NCI-H2081 treated with DMSO at 0.1 percent for 48 hours (cell line): ENCODE measurements at regions not wholly inside any gene's neighbourhood (a gene's known extent, or its start where the extent isn't known, plus 50 kb on each side); places are given as distances from the start of the nearest gene placed in this dataset.

Source experiments
- DNase-seq: peaks from one replicate; lab custom pipeline; 2025; lab: John Stamatoyannopoulos, UW

GRCh38 chr11:43545610-43546009 lies 134.9 kb upstream of the HSD17B12 start:
- no peak for DNase-seq

DNA sequence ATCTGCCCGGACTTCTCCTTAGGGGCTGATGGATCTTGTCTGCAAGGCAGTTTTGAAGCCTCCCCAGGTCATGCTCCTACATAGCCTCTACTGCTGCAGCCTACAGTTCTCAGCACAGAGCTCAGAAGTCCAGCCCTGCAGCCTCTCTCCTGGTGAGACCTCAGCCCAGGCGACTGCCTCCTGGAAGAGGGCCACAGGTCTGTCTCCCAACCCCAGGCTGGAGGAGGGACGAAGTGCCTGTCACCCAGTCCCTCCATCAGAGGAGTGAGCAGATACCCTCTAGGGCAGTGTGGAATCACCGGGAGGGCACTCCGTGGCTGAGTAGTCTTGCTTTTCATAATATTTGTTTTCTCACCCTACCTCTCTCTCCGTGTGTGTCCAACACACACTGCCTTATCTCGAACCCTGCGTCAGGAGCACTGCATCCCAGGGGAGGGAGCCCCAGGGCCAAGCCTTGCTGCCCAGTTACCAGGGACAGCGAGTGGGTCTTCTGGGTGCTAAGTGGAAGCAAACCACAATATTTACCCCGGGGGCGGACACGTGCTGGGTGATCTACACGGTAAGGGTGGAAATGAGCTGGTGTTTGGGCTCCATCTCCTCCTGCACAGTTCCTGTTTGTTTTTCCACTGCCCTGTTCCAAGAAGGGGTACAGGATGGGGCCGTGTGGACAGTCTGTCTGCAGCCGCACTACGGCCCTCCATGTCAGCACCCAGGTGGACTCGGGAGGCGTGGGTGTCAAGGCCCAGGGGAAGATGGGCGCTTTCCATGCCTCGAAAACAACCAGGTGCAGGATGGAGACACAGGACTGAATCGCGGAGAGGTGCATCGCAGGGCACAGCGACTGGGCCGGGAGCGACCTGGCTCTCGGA lies 133.7 kb upstream of the HSD17B12 start:
- DNase-seq: no peak

DNA sequence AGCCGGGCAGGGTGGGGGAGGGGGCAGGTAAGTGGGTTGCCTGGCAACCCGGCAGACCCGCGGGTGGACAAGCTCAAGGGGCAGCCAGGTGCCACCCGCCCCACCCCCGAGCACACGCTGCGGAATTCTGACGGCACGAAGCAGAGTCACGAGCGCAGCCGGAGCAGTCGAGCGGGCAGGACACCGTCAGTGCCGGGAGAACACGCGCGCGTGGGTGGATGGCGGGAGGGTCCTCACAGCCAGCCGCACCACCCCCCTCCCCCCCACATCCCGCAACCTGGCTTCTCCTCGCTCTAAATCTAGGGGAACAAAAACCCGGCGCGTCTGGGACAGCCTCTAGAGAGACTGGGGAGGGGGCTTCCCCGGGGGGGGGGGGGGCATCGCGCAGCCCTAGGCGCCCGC lies 133.1 kb upstream of the HSD17B12 start:
- no peak for DNase-seq

GRCh38 chr11:43547889-43548381 lies 132.6 kb upstream of the HSD17B12 start:
- DNase-seq: no peak

- DNase-seq: no peak
Observed at GRCh38 chr11:43548916-43549315, 131.6 kb upstream of the HSD17B12 start.

GRCh38 chr11:43549624-43550023 lies 130.9 kb upstream of the HSD17B12 start:
- DNase-seq: no peak

DNA sequence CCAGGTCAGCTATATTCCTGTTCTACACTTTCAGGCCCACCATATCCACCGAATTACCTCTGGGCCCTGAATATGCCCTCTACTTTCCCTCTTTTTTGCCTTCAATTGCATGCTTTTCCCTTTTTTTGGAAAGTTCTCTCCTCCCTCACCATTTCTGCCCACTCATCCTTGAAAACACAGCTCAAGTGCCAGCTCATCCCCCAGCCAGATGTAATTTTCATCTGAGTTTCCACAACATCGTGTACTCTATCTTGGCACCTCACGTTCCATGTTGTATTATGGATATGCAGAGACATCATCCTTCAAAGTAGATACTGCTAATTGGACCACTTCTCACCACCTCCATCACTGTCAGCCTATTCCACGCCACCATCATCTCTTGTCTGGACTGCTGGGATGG lies 129.8 kb upstream of the HSD17B12 start:
- DNase-seq: no peak

DNA sequence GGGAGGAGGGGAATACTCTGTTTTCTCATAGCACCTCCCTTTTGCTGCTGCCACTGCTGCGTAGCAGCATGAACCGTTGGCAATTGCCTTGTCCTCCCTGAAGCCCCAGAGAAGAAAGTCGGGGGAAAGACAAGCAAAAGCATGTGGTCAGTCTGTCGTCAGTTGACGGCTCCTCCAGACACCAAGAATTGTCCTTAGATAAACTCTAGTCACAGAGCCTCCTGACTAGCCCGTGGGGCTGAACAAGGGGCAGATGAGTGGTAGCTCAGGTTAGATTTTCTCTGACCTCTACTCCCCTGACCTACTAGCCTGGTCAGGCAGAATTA lies 126.4 kb upstream of the HSD17B12 start:
- DNase-seq: no peak

DNA sequence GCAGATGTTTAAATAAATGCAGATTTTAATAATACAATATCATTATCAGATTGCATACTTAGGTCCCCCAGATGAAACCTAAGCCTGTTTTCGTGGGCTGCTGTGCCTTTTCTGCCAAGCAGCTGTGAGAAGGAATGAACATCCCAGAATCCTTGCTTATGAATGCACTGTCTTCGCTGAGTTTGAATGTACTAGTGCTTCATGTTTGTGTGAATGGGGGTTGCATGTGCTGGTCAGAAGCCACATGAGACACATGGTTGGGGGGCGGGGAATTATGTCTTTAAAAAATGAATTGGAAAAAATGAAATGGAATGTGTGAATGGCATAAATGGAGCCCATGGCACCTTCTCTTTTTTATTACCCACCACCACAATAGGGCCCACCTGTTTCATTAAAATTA lies 125.4 kb upstream of the HSD17B12 start:
- no peak for DNase-seq

DNA sequence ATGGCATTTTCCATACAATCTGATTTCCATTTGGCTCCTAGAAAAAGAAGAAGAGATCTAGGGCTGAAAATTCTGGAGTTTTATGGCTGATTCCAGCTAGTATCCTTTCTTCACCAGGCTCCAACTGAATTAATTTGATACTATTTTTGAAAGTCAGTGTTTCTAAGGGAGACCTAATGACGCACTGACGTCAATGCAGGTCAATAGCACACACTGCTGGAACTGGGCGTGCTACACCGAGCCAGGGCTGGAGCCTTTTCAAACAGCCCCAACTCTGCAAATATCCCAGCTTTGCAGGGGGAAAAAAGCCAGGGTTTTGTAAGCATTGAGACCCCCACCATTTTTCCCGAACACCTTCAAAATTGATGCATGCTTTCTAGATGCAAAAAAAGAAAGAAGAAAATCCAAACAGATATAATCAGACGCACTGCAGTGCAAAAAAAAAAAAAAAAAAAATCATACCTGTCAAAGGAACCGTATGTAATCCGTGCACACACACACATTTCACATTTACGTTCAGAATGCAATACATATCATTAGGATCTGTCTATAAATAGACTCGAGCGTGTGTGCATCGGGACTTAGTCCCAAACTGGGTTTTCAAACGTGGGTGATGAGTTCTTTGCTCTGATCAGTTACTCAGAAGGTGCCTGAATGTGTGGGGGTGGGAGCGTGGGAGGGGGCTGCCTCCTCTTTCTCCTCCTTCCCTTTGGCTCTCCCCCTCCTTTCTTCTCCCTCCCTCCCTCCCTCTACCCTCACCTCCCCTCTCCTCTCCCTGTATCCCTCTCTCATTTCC lies 124.5 kb upstream of the HSD17B12 start:
- no peak for DNase-seq

DNA sequence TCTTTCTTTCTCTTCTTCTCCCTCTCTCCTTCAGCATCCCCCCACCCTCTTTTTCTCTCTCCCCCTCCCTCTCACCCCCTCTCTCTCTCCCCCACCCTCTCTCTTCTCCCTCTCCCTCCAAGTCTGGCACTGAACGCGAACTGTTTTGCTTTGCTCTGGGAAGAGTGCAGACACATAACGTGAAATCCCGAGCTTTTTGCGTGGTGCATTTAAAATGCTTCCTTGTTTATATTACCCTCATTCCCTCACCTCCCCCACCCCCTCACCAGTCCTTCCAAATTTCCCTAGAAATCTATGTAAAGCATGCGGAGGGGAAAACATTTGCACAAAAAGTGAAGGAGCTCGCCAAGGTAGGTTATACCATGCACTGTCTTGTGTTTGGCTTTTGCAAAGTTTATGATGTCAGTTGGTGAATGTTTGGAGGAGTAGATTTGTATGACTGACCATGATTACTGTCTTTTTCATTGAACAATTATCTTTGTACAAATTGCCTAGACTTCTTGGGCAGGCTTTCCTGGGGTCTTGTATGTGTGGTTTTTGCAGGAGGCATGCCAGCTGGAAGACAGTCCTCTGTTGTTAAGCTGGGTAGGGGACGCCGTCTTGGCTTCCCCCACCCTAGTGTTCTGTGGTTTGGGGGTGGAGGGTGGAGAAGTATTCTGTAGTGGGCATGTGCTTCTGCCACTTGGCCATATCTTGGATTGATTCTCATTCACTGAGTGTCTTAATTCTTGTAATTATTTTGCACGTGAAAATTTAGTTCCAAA lies 123.7 kb upstream of the HSD17B12 start:
- no peak for DNase-seq

- no peak for DNase-seq
Observed at GRCh38 chr11:43557553-43558110, 122.9 kb upstream of the HSD17B12 start.

- DNase-seq: no peak
Observed at GRCh38 chr11:43558146-43558545, 122.4 kb upstream of the HSD17B12 start.

DNA sequence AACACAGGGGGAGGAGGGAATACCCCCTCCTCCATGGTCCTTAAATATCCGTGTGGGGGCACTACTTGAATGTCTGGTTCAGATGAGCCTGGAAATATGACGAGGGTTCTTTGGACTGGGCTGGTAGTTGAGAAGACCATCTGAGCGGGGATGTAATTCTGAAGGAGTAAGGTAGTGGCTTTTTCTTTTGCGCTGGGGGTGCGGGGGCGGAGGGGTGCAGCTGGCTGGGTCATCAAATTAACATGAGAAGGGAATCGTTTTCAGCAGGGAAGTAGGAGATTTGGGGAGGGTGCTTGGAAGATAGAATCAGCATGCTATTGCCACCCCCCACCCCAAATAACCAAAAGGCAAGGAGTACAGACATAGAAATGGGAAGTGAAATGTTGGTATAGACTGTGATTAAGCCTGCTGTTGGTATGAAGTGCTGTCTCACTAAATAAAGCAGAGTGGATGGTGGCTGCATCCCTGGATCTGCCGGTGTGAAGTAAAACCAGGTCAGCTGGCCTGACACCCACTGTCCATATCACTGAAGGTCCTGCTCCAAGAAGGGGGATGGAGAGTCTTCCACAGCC lies 121.9 kb upstream of the HSD17B12 start:
- DNase-seq: no peak

DNA sequence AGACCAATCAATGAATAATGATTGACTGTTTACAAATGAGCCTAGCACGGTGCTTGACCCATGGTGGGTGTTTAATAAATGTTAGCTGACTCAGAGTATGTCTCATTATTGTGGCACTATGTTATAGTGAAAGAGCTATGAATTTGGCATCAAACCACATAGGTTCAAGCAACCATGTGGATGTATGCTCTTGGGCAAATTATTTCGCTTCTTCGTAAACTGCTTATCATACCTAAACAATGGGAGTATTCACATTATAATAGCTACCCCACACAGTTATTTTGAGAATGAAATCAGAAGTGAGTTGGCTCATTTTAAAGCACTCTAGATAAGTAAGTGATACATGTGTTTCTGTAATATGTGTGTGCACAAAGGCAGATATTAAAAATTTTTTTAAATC lies 118.7 kb upstream of the HSD17B12 start:
- no peak for DNase-seq

GRCh38 chr11:43567396-43567975 lies 113.1 kb upstream of the HSD17B12 start:
- DNase-seq: peak; percentile 35

DNA sequence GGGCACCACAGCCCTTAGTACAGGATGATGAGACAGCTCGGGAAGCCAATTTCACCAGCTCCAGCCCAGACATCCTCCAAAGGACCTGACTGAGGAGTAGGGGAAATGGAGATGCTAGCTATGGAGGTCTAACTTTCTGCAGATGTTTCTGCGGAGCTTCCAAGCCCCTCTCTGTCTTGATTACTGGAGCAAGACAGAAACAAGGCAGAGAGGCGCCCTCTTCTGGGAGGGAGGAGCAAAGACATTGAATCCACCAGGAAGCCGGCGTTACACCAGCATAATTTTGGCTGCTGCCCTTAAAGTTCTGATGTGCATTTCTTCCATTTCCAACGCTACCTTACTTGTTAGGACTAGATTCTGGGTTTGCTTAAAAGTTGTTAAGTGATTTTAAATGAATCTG lies 107.3 kb upstream of the HSD17B12 start:
- no peak for DNase-seq

GRCh38 chr11:43573873-43574272 lies 106.7 kb upstream of the HSD17B12 start:
- no peak for DNase-seq

GRCh38 chr11:43574411-43574810 lies 106.1 kb upstream of the HSD17B12 start:
- no peak for DNase-seq

DNA sequence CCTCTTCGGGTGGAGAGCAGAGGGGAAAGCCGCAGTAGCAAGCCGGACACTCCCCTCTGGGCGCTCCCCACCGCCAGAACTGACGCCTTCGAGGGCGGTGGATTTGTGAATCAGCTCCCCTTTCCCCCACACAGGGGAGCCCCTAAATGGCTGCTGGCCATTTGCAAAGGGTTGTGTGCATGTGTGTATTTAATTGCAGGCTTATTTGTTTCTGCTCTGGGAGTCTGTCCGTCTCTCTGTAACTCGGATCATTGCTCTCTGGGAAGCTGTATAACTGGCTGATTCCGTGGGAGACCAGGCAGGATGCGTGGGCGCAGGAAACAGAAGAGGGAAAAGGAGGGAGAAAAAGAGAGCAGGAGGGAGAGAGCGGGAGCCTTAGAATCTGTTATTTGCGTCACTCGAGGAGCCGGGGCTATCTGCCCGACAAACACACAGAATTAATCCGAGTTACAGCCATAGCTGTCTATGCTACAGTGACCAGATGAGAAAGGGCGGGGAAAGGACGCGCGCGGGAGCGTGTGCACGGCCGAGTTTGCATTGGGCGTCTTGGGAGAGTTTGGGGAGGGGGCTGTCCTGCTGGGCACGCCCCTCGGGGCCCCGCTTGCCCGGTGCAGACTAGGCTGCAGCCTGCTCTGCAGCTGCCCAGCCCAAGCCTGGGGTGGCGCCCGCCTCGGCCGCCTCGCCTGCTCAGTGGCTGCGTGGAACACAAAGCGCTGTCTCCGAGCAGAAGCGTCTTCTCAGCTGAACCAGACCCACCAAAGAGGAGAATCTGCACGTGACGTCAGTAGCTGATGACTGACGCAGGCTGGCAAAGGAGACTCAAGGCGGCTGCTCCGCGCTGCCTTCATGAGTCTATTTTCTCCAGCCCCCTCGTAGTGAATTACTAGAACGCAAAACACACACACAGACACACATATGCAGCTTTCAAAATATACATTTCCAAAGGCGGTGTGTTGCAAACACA lies 105.3 kb upstream of the HSD17B12 start:
- DNase-seq: no peak
